M059J (cell line): ENCODE measurements at regions not wholly inside any gene's neighbourhood (a gene's known extent, or its start where the extent isn't known, plus 50 kb on each side); places are given as distances from the start of the nearest gene placed in this dataset.

Experiments used
- DNase-seq: peaks from one replicate; pipeline ENCODE4 v3.0.0-alpha.2; 2012; ENCODE audit warnings: low read depth

DNA sequence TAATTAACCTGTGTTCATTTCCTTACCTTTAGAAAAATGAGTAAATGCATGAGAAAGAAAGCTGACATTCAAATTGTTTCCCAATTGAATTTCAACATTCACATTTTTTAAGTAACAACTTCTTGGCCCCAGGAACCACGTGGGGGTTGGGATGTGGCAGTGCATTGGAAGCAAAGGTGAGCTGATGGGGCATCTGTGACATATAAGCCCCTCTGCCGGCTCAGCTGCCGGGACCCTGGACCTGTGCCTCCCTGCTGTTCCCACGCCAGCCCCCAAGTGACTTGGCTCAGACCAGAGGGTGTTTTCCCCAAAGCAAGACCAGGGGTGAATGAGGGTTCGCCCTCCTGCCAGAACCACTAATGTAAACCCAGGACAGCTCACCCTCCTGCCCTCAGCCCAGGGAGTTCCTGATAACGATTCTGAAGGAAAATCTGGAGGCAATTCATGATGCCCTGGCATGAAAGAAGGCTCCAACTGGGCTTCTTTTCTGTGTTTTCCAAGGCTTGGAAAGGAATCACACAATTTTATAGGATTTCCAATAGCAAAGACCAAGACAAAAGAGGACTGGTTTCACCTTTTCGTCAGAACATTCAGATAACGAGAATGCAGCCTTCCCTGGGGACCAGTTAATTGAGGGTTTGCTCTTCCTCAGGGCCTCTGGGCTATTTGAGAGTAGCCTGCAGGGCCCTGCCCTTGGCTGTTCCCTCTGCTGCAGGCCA is 193.2 kb upstream of the TWIST2 start:
- DNase-seq, result no peak

DNA sequence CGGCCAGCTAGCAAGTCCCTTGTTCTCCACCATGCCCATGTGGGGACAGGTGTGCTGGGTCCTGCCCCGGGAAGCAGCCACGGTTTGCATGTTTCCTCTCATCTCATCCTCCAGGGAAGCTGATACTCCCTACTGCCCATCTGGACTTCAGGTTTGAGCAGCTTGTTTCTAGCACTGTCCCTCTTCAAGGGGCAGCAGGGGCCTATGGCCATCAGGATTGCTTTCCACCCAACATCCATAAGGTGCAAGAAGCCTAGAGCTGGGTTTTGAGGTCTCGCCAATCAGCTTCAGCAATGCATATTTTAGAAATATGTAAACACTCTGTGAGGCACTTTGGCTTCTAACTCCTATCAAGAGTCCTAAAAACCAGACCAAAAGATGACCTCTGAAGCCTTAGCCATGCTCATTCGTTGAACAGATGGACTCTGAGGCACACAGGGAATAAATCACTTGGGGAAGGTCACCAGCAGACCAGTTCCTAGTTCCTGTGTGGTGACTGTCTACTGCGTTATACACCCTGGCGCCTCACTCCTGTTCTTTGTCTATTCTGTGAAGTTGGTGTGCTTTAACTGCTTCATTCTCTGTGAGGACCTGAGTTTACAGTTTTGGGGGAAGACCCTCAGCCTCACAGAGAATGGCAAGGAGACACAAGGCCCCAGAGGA is 192.6 kb upstream of the TWIST2 start:
- no peak for DNase-seq

DNA sequence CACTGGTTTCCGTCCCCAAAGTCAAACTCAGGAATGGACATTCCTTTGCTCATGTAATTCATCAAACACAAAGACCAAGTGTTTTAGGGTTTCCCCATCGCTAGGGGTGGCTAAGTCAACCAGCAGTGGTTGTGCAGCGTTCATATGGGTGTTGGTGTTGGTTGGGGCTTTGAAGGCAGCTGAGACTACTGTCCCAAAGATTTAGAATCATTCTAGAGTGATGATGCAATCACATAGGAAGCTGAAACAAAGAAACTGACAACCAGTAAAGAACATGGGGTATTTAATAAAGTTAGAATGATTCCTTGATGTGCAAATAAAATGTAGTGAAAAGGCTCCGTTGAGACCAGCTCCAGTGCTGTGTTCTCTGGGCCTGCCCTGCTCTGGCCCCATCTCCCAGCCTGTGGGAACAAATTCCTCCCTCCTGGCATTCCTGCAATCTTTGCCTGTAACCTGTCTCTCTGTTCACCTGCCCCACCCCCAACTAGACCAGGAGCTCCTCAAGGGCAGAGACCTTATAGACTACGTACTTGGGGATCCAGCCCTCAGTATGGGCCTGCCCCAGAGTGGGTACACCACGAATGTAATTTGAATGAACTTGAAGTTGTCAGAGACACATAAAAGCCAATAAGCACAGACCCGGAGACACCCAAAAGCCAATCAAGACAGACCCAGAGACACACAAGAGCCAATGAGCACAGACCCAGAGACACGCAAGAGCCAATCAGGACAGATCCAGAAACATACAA is 191.7 kb upstream of the TWIST2 start:
- no peak for DNase-seq

DNA sequence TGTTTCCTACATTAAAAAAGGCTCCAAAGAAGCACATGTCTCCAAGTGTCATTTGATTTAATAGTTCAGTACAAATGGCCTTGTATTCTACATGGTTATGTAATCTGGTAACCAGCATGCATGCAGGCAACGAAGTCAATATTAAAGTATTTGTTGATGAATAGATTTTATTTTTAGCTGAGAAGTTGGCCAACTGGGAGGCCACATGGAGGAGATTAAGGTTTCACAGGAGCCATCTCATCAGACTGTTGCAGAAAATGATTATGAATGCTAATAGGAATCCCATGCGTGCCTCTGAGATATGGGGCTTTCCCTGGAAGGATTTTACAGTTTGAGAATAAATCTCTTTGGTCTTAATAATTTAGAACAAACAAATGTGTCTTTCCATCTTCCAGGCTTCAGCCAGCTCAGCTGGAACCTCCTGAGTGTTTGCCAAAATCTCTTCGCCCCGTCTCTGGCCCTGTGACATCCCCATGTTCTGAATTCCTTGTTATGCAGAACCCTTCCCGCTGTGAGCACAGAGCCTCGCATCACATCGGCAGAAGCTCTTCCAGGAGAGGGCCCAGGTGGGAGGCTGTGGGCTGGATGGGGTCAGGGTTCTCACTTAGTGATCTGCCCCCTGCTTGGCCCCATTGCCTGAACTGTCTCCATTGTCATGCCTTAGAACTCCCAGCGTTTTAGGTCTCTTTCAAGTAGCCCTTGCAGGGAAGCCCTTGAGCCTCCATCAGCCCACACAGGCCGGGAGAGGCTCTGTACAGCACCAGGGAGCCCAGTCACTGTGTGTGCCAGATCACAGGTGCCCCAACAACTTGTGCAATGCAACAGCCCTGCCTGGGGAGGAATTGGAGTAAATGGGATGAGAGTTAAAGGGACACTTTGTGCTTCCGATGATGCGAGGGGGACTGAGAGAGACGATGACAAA is 190.5 kb upstream of the TWIST2 start:
- no peak for DNase-seq

DNA sequence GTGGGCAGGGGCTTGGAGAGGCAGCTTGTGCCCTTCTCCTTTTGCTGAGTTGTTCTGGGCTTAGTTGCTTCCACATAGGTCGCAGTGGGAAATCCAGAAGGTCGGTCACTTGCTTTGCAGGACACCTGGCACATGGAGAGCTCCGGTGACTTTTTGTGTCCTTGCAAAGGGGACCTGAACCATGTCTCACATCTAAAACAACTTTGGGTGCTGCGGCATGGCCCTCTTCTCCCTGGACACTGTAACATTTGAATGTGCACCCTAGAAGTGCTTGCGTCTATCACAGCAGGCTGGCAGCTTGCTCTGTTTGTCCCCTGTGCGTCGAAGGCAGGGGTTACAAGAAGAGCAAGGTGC is 189.9 kb upstream of the TWIST2 start:
- DNase-seq, result no peak

DNA sequence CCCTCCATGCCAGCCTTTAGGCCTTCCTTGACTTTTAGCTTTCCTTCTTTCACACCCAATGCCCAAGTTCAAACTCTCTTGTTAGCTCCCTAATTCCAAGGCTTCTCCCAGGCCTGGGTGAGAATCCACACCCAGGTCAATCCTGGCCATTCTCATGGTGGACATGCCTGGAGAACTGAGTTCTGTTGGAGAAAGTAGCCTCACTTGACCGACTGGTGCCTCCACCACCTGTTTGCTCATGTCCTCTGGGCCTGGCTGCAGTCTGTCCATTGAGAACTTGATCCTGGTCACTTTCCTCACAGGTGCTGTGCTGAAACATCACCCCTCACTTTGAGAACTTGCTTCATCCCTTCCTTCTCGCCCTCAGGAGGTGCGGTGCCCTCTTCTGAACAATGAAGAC is 189.1 kb upstream of the TWIST2 start:
- DNase-seq, result no peak

DNA sequence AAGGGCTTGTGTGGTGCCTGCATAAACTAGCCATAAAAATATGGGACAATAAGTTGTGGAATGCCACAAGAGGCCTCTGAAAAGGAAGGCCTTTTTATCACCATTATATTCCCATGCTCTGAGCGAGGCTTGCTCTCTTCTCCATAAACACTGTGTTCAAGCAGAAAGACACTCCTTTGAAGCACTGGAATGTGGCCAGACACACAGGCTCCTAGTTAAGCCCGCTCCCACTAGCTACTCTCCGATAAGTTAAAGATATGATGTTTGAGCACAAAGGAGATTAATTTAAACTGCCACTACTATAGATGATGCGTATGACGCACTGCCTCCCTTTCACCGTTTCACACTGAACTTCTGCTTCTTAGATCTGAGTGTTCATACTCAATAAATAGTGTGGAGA is 188.7 kb upstream of the TWIST2 start:
- no peak for DNase-seq

DNA sequence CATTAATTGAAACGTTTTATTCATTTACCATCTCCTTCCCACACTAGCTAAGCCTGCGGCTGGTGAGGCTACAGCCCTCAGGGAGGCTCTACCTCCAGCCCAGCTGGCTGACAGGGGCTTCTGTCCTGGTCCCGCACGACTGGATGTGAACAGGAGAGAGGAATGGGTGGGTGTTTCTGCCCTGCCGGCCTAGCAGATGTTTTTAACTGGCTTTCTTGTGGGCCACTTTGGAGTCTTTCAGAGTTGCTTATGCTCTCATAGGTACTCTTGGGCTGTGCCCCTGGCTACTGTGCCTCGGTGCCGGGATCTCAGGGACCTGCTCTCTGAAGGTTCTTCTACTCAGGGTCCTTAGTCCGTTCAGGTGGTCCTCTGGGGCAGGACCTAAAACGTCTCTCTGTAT is 184.3 kb upstream of the TWIST2 start:
- DNase-seq, result no peak

DNA sequence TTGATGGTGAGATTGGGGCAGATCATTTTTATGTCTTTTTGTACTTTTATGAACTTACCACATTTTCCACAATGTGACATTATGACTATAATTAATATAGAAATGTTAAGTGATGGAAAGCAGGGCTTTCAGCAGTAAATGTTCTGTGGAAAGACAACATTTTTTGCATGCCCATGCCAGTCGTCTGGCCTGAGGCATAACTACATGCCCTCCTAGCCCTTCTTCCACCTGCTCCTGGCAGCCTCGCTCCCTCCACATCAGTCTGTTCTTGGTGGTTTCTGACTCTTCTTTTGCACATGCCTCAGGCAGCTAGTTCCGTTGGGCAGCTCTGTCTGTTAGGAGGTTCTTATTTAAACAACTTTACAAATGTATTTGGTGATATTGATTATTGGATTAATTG is 182.0 kb upstream of the TWIST2 start:
- DNase-seq, result no peak

DNA sequence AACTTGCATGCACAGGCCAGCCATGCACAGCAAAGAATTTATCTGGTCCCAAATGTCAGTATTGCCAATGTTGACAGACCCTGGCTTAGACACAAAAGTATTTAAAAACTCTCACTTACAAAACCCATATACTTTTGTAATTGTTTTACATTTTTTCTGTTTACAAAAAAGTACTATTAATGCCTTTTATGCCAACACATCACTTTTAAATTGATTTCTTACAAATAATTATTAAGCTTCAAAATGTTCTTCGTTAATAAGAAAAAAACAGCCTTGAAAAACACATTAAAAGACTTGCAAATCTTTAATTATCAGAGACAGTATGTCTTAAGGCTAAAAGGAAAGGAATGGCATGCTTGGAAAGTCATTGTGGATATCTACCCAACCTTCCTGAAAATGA is 181.3 kb upstream of the TWIST2 start:
- no peak for DNase-seq

DNA sequence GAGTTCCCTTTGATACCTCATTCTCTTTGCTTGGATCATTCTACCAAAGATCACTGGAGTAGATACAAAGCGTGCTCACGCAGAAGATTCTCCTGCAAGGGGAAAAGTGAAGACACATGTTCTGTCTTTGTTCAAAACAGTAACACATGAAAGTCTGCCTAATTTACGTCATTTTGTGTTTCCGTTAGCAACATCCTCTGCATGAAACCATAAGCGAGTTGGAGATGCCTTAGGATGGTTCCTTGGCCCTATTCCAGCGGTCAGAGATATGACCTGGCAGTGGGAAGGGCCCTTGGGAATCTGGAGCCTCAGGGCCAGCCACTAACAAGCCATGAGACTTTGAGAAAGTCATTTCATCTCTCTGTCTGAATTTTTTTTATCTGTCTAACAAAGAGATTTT is 180.9 kb upstream of the TWIST2 start:
- peak; percentile 18 for DNase-seq

DNA sequence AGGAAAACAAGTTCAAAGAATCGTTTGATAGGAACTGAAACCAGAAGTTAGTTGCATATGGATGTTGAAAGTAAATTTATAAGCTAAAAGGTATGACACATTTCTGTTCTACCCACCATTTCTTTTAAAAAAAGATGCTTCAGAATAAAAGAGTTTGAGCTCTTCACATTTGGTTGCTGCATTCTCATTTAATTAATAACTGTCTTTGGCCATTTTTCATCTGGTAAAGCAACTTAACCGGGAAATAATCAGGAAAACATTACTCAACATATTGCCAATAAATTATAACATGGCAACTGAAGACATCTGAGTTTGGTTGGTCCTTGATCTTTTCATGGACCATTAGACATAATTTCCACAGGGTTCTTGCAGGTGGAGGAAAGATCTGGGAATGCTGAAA is 180.2 kb upstream of the TWIST2 start:
- no peak for DNase-seq

DNA sequence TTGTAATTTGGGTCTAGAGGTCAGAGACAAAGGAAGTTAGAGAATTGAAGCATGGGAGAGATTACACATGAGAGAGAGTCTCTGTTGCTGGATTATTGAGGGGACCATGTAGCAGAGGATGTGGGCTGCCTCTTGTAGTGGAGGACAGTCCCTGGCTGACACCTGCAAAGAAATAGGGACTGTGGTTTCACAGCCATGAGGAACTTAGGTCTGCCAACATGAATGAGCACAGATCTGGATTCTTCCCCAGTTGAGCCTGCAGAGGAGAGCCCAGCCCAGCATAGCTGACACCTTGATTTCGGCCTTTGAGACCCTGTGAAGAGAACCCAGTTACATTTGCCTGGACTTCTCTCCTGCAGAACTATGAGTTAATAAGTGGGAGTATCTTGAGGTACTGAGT is 179.5 kb upstream of the TWIST2 start:
- DNase-seq, result no peak

DNA sequence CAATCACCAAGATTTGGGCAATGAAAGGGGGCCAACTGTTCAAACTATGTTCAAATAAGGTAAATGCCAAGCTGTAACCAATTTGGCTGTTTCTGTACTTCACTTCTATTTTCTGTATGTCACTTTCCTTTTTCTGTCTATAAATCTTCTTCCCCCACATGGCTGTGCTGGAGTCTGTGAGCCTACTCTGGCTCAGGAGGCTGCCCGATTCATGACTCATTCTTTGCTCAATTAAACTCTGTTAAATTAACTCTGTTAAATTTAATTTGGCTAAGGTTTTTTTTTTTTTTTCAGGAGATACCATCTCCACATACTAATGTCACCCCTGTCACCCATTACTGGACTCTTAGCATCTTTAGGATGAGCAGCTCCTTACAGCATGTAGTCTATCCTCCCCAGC is 178.8 kb upstream of the TWIST2 start:
- DNase-seq, result peak; percentile 32

DNA sequence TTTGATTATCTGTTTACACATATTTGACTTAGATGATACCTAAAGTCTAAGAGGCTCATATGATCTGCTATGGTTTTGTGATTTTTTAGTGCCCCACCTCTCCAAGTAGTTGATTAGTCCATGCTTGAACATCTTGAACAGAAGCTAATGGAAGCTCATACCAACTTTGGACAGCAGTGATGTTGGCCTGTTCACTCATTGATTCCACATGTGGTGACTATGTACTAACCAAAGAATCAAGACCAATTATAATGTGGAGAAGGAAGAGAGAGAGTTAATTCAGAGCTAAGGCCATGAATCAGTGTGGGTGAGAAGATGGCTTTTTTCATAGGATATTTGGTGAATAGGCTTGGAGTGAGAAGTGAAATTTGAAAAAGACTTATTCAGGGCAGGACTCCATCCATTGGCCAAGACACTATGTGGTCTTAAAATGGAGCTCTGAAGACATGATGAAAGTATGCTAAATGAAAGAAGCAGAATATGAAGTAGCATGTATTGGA is 178.3 kb upstream of the TWIST2 start:
- no peak for DNase-seq

DNA sequence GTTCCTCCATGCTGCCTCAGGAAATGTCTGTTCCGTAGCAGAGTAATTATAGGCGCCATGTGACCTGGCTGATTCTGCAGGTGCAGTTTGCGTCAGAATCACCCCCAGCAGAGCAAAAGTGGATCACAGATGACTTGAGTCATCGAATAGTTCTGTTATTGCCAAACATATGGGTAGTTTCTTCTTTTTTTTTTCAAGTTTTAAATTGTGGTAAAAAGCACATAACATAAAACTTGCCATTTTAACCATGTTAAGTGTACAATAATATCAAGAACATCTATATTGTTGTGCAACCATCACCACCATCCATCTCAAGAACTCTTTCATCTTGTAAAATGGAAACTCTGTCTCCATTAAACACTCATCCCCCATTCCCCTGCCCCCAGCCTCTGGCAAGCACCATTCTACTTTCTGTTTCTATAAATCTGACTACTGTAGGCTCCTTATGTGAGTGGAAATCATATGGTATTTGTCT is 177.7 kb upstream of the TWIST2 start:
- peak; percentile 4 for DNase-seq

DNA sequence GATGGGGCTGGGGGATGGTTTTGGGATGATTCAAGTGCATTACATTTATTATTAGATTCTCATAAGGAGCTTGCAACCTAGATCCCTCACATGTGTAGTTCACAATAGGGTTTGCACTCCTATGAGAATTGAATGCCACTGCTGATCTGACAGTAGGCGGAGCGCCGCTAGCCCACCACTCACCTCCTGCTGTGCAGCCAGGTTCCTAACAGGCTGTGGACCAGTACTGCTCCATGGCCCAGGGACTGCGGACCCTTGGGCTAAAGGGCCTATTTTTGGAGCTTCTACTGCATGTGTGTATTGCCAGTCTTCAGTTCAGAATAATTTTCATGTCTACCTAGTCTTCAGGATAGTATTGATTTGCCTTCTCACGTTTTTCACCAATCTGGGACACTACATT is 165.3 kb upstream of the TWIST2 start:
- no peak for DNase-seq

DNA sequence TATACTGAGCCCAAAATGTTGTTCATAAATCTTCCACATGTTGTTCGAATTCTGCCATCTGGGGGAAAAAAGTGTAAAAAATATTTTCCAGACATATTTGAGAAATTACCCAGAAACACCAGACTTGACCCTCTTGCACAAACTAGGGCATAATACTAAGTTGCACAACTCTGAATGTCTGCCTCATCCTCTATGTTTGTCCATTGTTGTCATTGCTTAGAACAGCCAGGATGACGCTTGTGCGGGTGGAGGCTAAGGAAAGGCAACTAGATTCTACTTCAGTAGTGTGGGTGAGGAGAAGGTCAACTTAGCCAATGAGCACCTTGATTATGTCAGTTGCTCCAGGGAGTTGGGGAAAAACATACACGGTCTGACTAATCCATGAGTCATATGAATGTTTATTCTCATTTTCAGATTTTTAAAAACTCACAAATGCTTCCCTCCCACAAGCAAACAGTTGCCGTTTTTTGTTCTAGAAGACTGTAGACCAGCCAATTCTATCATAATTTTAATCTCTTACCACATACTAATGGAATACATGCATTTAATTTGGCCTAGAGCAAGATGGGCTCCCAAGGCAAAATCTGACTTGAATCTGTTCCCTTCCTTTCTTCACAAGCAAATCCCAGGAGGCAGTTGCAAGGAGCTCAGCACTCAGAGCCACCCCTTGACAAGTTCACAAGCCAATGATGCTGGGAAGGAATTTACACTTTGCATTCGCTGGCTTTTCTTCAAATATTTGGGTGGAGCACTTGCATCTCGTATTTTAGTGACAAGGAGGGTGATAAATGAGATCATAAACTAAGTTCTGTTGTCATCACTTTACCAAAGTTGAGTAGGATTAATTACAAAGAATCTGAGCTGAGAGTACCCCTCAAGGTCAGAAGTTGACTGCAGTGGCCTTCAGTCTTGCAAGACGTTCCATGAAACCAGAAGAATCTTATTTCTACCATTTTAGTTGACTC is 163.2 kb upstream of the TWIST2 start:
- peak; percentile 97 for DNase-seq

DNA sequence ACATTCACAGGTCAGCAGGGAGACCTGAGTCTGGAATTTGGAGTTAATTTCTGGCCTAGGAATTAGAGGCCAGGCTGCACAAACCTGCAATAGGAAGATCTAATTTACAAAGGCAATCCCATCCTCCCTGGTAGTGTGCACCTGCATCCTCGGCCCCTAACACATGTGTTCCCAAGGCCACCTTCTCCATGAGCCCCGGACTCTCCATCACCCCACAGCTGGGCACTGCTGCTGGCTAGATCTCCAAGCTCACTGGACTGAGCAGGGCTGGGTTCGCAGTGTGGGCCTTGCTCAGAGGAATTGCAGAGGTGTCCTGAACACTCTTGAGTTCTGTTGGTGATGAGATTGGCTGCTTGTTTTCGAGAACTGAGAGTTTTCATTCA is 162.6 kb upstream of the TWIST2 start:
- DNase-seq, result no peak

DNA sequence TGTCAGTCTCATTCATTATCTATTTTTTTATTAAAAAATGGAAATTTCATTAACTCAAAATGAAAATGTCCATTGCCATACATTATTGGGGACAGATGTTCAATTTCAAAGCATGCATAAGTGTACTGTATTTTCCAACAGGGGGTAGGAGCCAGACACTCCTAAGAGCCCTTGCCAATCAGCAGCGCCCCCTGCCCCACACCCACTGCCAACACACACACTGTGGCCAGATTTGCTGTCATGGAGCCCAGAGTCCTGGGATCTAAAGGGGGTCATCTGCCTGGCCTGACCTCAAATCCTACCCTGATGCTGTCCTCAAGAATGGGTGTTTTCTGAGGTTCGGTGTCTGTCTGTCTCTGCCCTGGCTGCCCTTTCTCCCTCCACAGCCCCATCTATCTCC is 162.2 kb upstream of the TWIST2 start:
- DNase-seq, result no peak

DNA sequence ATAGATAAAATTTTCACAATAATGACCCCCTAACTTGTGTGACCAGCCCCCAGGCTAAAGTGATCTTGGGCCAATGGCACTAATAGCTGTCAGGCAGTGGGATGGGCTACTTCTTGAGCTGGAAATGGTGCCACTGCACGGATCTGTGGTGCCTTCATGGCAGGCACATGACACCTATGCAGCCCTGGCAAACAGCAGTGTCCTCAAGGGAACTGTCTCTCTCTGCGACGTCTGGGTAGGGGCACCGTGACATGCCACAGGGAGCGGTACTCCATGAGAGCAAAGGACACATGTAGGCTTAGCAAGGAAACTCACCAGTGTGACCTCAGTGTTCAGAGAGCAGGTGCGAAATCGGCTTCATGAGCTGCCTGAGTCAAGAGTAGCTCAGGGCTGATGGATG is 161.7 kb upstream of the TWIST2 start:
- DNase-seq, result no peak
